Prostate gland (tissue), 2 donors: ENCODE measurements at regions not wholly inside any gene's neighbourhood (a gene's known extent, or its start where the extent isn't known, plus 50 kb on each side); places are given as distances from the start of the nearest gene placed in this dataset.

ENCODE experiments used
- DNase-seq: peaks from one replicate; pipeline ENCODE4 v3.0.0-alpha.2; 2019; ENCODE audit warnings: low spot score
- H3K27ac ChIP-seq, 2 donors: fragments of 200-600 bp; sonication (generic); 2 replicates each; pipeline ENCODE4 v1.5.1; 2017 to 2019
- H3K27me3 ChIP-seq: fragments of 200-600 bp; sonication (generic); replicated peaks from 2 replicates; pipeline ENCODE4 v1.5.1; 2019; ENCODE audit not compliant: insufficient read depth
- H3K36me3 ChIP-seq, 2 donors: fragments of 200-600 bp; sonication (generic); 1 replicate in 1 of 2; 2 replicates in 1 of 2; pipeline versions ENCODE4 v1.5.1 to v1.8.1; 2017 to 2019
- H3K4me1 ChIP-seq: fragments of 200-600 bp; sonication (generic); replicated peaks from 2 replicates; pipeline ENCODE4 v1.5.1; 2019
- H3K4me3 ChIP-seq, 2 donors: fragments of 200-600 bp; sonication (generic); 2 replicates each; pipeline ENCODE4 v1.5.1; 2017 to 2019
- H3K9me3 ChIP-seq: fragments of 200-600 bp; sonication (generic); 2 replicates; pipeline ENCODE4 v1.5.1; 2017
- POLR2A ChIP-seq: fragments of 450-650 bp; IDR thresholded peaks from one replicate; pipeline ENCODE4 v1.6.1; 2016; ENCODE audit warnings: antibody characterized with exemption, mild to moderate bottlenecking
- POLR2AphosphoS5 ChIP-seq: sonication (generic); formaldehyde crosslinking; IDR thresholded peaks from one replicate; pipeline ENCODE4 v1.6.1; 2017; ENCODE audit warnings: antibody characterized with exemption
- whole genome bisulfite sequencing: methylation state at CpG from one replicate; pipeline ENCODE4 v1.1.5; 2018; 5-methylcytosine and 5-hydroxymethylcytosine counted together
- intact Hi-C: fragments of 100-400 bp; cut with DNase I; formaldehyde crosslinking; loops from one replicate; pipeline ENCODE4 v1.14.2; 2022
- TF ChIP-seq, protein P1 (sequence below), 4 experiments: fragments of 200-600 bp in 2 of 4; fragments of 450-650 bp in 2 of 4; sonication (generic) in 2 of 4; IDR thresholded peaks; 1 replicate in 3 of 4; 2 replicates in 1 of 4; pipeline ENCODE4 v1.5.1; 2016 to 2019; ENCODE audit warnings: antibody characterized with exemption in 4 of 4, mild to moderate bottlenecking in 2 of 4, moderate library complexity in 2 of 4

DNA sequence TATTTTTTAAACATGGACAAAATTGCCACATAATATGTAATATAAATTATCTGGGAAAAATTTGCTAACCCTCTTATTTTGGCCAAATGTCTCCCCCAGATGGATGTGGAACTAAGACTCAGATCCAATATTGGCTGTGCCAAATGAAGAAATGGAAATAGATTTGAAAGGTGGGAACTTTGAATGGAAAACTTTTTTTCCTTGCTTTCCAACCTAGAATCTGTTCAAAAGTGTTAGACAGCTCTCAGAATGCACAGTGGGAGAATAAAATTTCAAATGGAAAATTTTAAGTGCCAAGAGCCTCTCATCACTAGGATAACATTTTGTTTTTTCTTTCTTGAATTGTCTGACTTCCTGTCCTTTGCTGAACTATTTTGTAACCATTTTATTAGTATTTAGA lies 142.6 kb upstream of the GAS1 start:
- Histone ChIP-seq H3K27me3 (no peaks in the 10 kb centered on the region), H3K4me3 (no peak overlapping the region), H3K27ac (no peak overlapping the region), H3K4me1 (no peaks in the 10 kb centered on the region), H3K9me3 (no peaks in the 10 kb centered on the region), H3K36me3 (no peaks in the 10 kb centered on the region)
- intact Hi-C loops: no loop called here
- DNase-seq: no peak
- no peak for TF ChIP-seq POLR2AphosphoS5
- no peak for TF ChIP-seq POLR2A
- TF ChIP-seq, protein P1, sequence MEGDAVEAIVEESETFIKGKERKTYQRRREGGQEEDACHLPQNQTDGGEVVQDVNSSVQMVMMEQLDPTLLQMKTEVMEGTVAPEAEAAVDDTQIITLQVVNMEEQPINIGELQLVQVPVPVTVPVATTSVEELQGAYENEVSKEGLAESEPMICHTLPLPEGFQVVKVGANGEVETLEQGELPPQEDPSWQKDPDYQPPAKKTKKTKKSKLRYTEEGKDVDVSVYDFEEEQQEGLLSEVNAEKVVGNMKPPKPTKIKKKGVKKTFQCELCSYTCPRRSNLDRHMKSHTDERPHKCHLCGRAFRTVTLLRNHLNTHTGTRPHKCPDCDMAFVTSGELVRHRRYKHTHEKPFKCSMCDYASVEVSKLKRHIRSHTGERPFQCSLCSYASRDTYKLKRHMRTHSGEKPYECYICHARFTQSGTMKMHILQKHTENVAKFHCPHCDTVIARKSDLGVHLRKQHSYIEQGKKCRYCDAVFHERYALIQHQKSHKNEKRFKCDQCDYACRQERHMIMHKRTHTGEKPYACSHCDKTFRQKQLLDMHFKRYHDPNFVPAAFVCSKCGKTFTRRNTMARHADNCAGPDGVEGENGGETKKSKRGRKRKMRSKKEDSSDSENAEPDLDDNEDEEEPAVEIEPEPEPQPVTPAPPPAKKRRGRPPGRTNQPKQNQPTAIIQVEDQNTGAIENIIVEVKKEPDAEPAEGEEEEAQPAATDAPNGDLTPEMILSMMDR (IDR thresholded peaks at IDR 0.05): no peak

DNA sequence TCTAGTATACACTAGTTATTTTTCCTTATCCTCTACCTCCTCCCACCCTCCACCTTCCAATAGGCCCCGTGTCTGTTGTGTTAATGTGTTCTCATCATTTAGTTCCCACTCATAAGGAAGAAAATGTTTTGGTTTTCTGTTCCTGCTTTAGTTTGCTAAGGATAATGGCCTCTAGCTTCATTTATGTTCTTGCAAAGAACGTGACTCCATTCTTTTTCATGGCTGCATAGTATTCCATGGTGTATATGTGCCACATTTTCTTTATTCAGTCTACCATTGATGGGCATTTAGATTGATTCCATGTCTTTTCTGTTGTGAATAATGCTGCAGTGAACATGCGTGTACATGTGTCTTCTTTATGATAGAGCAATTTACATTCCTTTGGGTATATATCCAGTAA lies 146.5 kb upstream of the GAS1 start:
- 89% methylated on average over 3 of the region's 3 CpGs for WGBS
- no peak for DNase-seq
- TF ChIP-seq, protein P1 (IDR thresholded peaks at IDR 0.05): no peak
- TF ChIP-seq POLR2AphosphoS5: no peak
- TF ChIP-seq POLR2A: no peak

DNA sequence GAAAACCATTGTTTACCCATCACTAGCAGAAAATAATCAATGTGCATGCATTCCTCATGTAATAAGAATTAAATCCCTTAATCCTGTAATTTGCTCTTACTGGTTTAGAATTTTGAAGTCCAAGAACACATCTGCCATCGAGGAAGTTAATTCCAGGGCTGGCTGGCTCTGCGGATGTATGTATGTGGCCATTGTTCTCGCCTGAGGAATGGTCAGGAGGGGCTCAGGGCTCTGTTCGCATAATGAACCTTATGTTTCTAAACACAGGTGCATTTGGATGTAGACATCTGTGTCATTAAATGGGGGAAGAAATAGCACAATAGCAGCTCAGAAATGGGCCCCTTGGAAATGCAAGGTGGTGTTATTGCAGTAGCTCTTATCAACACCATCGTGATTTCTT lies 148.6 kb upstream of the GAS1 start:
- Histone ChIP-seq H3K4me1 (no peaks in the 10 kb centered on the region), H3K27me3 (no peaks in the 10 kb centered on the region), H3K27ac (no peak overlapping the region), H3K4me3 (no peak overlapping the region), H3K9me3 (no peaks in the 10 kb centered on the region), H3K36me3 (no peaks in the 10 kb centered on the region)
- no peak for DNase-seq
- intact Hi-C loops: no loop called here
- TF ChIP-seq, protein P1 (IDR thresholded peaks at IDR 0.05): no peak
- TF ChIP-seq POLR2AphosphoS5: no peak
- TF ChIP-seq POLR2A: no peak
- WGBS: 69% methylated on average over 5 of the region's 5 CpGs

More for the DNA sequence above, 146.5 kb upstream of the GAS1 start:
- H3K9me3 ChIP-seq: no peaks in the 10 kb centered on the region
- H3K27me3 ChIP-seq: no peaks in the 10 kb centered on the region
- H3K4me1 ChIP-seq: no peaks in the 10 kb centered on the region
- no peak overlapping the region for H3K4me3 ChIP-seq
- H3K27ac ChIP-seq: no peak overlapping the region
- intact Hi-C loops: no loop called here
- H3K36me3 ChIP-seq: no peaks in the 10 kb centered on the region

DNA sequence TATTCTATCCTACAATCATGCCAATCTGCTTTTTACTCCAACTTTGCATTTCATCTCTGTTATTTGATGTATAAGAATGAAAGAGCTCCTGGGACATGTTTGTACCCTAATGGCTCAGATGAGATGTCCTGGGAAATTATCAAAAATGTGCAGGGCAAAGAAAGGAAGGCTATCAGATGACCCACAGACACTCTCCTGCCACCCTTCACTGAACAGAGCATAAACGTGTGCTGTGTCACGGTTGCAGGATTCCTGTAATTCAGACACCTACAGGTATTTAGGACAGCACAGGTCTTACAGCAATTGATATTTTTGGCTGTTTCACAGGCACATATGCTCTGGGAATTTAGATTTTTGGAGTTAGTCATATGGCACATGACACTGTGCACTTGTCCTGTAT lies 149.2 kb upstream of the GAS1 start:
- TF ChIP-seq POLR2A (no peak), POLR2AphosphoS5 (no peak)
- TF ChIP-seq, protein P1 (IDR thresholded peaks at IDR 0.05): no peak
- no peak overlapping the region for H3K4me3 ChIP-seq
- H3K9me3 ChIP-seq: no peaks in the 10 kb centered on the region
- no peak overlapping the region for H3K27ac ChIP-seq
- no peak for DNase-seq
- no peaks in the 10 kb centered on the region for H3K4me1 ChIP-seq
- 70% methylated on average over 2 of the region's 2 CpGs for WGBS
- no peaks in the 10 kb centered on the region for H3K27me3 ChIP-seq
- no peaks in the 10 kb centered on the region for H3K36me3 ChIP-seq
- intact Hi-C loops: no loop called here

DNA sequence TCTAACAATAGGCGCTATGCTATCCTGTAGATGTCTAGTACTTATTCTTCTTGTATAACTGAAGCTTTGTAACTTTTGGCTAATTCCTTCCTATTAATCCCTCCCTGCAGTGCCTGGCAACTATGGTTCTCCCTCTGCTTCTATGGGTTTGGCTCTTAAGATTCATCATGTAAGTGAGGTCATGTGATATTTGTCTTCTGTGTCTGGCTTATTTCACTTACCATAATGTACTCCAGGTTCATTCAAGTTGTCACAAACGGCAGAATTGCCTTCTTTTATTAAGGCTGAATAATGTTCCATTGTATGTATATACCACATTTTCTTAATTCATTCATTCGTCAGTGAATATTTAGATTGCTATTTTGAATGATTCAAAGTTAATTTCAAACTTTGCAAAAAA lies 149.9 kb upstream of the GAS1 start:
- no peaks in the 10 kb centered on the region for H3K9me3 ChIP-seq
- TF ChIP-seq POLR2A (no peak), POLR2AphosphoS5 (no peak)
- TF ChIP-seq, protein P1 (IDR thresholded peaks at IDR 0.05): no peak
- DNase-seq: no peak
- no peak overlapping the region for H3K27ac ChIP-seq
- WGBS: 86% methylated on average over 3 of the region's 3 CpGs
- H3K4me1 ChIP-seq: no peaks in the 10 kb centered on the region
- no peaks in the 10 kb centered on the region for H3K27me3 ChIP-seq
- intact Hi-C loops: no loop called here
- no peak overlapping the region for H3K4me3 ChIP-seq
- no peaks in the 10 kb centered on the region for H3K36me3 ChIP-seq
